ENCODE measurements at regions not wholly inside any gene's neighbourhood (a gene's known extent, or its start where the extent isn't known, plus 50 kb on each side); places are given as distances from the start of the nearest gene placed in this dataset.
"Not testable (repeated sequence)": the region's sequence is repeated elsewhere in the genome, so short reads cannot be mapped to it uniquely, and the experiment has no call there.

GRCh38 chr6:133795051-133795450 lies 93.9 kb upstream of the TCF21 start:
- not testable (repeated sequence) for TF ChIP-seq POLR2A (IDR thresholded peaks at IDR 0.05; ENCODE audit: low read depth)
- TF ChIP-seq, protein P1, sequence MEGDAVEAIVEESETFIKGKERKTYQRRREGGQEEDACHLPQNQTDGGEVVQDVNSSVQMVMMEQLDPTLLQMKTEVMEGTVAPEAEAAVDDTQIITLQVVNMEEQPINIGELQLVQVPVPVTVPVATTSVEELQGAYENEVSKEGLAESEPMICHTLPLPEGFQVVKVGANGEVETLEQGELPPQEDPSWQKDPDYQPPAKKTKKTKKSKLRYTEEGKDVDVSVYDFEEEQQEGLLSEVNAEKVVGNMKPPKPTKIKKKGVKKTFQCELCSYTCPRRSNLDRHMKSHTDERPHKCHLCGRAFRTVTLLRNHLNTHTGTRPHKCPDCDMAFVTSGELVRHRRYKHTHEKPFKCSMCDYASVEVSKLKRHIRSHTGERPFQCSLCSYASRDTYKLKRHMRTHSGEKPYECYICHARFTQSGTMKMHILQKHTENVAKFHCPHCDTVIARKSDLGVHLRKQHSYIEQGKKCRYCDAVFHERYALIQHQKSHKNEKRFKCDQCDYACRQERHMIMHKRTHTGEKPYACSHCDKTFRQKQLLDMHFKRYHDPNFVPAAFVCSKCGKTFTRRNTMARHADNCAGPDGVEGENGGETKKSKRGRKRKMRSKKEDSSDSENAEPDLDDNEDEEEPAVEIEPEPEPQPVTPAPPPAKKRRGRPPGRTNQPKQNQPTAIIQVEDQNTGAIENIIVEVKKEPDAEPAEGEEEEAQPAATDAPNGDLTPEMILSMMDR (IDR thresholded peaks at IDR 0.05) = not testable (repeated sequence)
